CD14-positive monocyte (primary cell): ENCODE measurements at regions not wholly inside any gene's neighbourhood (a gene's known extent, or its start where the extent isn't known, plus 50 kb on each side); places are given as distances from the start of the nearest gene placed in this dataset.
"Not testable (repeated sequence)": the region's sequence is repeated elsewhere in the genome, so short reads cannot be mapped to it uniquely, and the experiment has no call there.

Source experiments
- DNase-seq, 3 donors: peaks; one replicate each; pipeline ENCODE4 v3.0.0-alpha.2; 2011 to 2022
- H2AFZ ChIP-seq: 2 replicates; pipeline ENCODE4 v1.6.0; 2012; ENCODE audit warnings: mild to moderate bottlenecking, low read depth, low read length, inconsistent platforms; ENCODE audit not compliant: insufficient read depth, poor library complexity, severe bottlenecking
- H3K27ac ChIP-seq, 2 donors: 1 replicate in 1 of 2; 2 replicates in 1 of 2; pipeline ENCODE4 v1.5.1; 2012 to 2013; ENCODE audit warnings: low read length in 2 of 2, control low read depth in 1 of 2, inconsistent platforms in 1 of 2, low read depth in 1 of 2, mild to moderate bottlenecking in 1 of 2
- H3K27me3 ChIP-seq, 2 donors: one replicate each; pipeline versions ENCODE4 v1.6.0 to v1.6.1; 2011 to 2013; ENCODE audit warnings: low read length in 2 of 2; ENCODE audit not compliant: control insufficient read depth in 2 of 2, insufficient read depth in 2 of 2
- H3K36me3 ChIP-seq, 2 donors: replicated peaks in 1 of 2; 1 replicate in 1 of 2; 2 replicates in 1 of 2; pipeline versions ENCODE4 v1.5.1 to v1.6.1; 2012 to 2013; ENCODE audit warnings: low read length in 2 of 2, control low read depth in 1 of 2, inconsistent platforms in 1 of 2, mild to moderate bottlenecking in 1 of 2; ENCODE audit not compliant: insufficient read depth in 2 of 2, control insufficient read depth in 1 of 2
- H3K4me1 ChIP-seq, 2 donors: 1 replicate in 1 of 2; 2 replicates in 1 of 2; pipeline versions ENCODE4 v1.5.1 to v1.6.1; 2012 to 2013; ENCODE audit warnings: low read length in 2 of 2, control low read depth in 1 of 2, inconsistent platforms in 1 of 2, mild to moderate bottlenecking in 1 of 2, moderate library complexity in 1 of 2; ENCODE audit not compliant: insufficient read depth in 2 of 2, control insufficient read depth in 1 of 2
- H3K4me2 ChIP-seq: replicated peaks from 2 replicates; pipeline ENCODE3; 2012; ENCODE audit warnings: low read length, moderate library complexity, mild to moderate bottlenecking; ENCODE audit not compliant: poor library complexity, severe bottlenecking; ENCODE audit errors: extremely low read depth
- H3K4me3 ChIP-seq, 3 experiments: fragments of 200-600 bp in 1 of 3; sonication (generic) in 1 of 3; replicated peaks in 1 of 3; 1 replicate in 2 of 3; 2 replicates in 1 of 3; pipeline ENCODE4 v1.5.1; 2011 to 2013; ENCODE audit warnings: low read length in 3 of 3, mild to moderate bottlenecking in 3 of 3, control low read depth in 2 of 3, low read depth in 2 of 3, inconsistent platforms in 1 of 3, moderate library complexity in 1 of 3
- H3K79me2 ChIP-seq: 2 replicates; pipeline ENCODE4 v1.6.0; 2012; ENCODE audit warnings: mild to moderate bottlenecking, control low read depth, inconsistent platforms, low read length, moderate library complexity; ENCODE audit not compliant: insufficient read depth
- H3K9ac ChIP-seq: 2 replicates; pipeline ENCODE4 v1.6.0; 2017; ENCODE audit warnings: low read length, mild to moderate bottlenecking; ENCODE audit not compliant: insufficient read depth, poor library complexity, severe bottlenecking
- H3K9me3 ChIP-seq, 2 donors: replicated peaks in 1 of 2; 1 replicate in 1 of 2; 2 replicates in 1 of 2; pipeline versions ENCODE4 v1.5.1 to v1.6.1; 2012 to 2013; ENCODE audit warnings: low read length in 2 of 2, control low read depth in 1 of 2; ENCODE audit not compliant: control insufficient read depth in 1 of 2, insufficient read depth in 1 of 2
- H4K20me1 ChIP-seq: 2 replicates; pipeline ENCODE4 v1.6.0; 2012; ENCODE audit warnings: mild to moderate bottlenecking, low read length, control low read depth, moderate library complexity; ENCODE audit not compliant: insufficient read depth
- H3K27ac Mint-ChIP-seq, 7 donors: one replicate each; pipeline ENCODE4 v1.8.0; 2020; ENCODE audit warnings: mild to moderate bottlenecking in 7 of 7, mixed read lengths in 7 of 7, moderate library complexity in 6 of 7, inconsistent platforms in 2 of 7
- H3K27me3 Mint-ChIP-seq, 3 donors: one replicate each; pipeline ENCODE4 v1.8.0; 2021 to 2022; ENCODE audit warnings: low read depth in 3 of 3, mild to moderate bottlenecking in 3 of 3, mixed read lengths in 3 of 3, moderate library complexity in 3 of 3, inconsistent platforms in 1 of 3
- H3K36me3 Mint-ChIP-seq, 2 donors: one replicate each; pipeline ENCODE4 v1.8.0; 2020; ENCODE audit warnings: mixed read lengths in 2 of 2, inconsistent platforms in 1 of 2, mild to moderate bottlenecking in 1 of 2
- H3K4me1 Mint-ChIP-seq: one replicate; pipeline ENCODE4 v1.8.0; 2020; ENCODE audit warnings: mild to moderate bottlenecking, mixed read lengths
- H3K4me3 Mint-ChIP-seq, 2 donors: one replicate each; pipeline ENCODE4 v1.8.0; 2020; ENCODE audit warnings: mild to moderate bottlenecking in 2 of 2, mixed read lengths in 2 of 2, moderate library complexity in 1 of 2
- H3K9me3 Mint-ChIP-seq, 7 donors: one replicate each; pipeline ENCODE4 v1.8.0; 2020 to 2022; ENCODE audit warnings: mixed read lengths in 7 of 7, mild to moderate bottlenecking in 6 of 7, moderate library complexity in 6 of 7, inconsistent platforms in 2 of 7
- WGBS: methylation state at CpG from one replicate; pipeline ENCODE4 v1.1.5; 2013; ENCODE audit warnings: missing lambda C conversion rate; ENCODE audit not compliant: insufficient coverage; 5-methylcytosine and 5-hydroxymethylcytosine counted together
- intact Hi-C, 2 donors: fragments of 100-400 bp; cut with micrococcal nuclease; formaldehyde crosslinking; loops; one replicate each; pipeline versions ENCODE4 v1.15.0 to v1.15.1; 2023
- TF ChIP-seq, protein P1 (sequence below): fragments of 200-600 bp; IDR thresholded peaks from one replicate; pipeline ENCODE4 v1.8.0; 2022; ENCODE audit warnings: antibody characterized with exemption, mild to moderate bottlenecking

DNA sequence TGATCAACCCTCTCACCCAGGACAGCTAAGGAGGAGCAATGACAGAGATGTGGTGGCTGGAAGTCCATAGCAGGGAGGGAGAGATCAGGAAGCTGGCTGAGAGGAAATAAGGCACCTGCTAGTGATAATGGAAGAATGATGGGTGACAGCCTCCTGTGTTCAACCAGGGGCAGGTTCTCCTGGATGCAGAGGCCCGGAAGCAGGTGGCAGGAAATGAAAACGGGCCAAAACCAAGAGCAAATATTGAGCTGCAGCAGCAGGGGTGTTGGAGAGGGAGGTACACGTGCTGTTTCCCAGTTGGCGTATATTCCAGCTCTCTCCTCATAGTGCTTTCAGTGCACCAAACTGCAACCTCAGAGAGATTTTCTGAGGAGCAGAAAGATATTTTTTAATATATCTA is 213.4 kb upstream of the TBL1XR1 start:
- Mint-ChIP-seq H3K9me3 (peaks cover 0 to 10% (median 2%) of the 10 kb centered on the region in 7 donors), H3K36me3 (no peaks in the 10 kb centered on the region), H3K27ac (no peak overlapping the region), H3K27me3 (no peaks in the 10 kb centered on the region), H3K4me1 (peaks cover 10% of the 10 kb centered on the region), H3K4me3 (peak overlapping the region in 1 of 2 donors; percentile 6)
- H4K20me1 ChIP-seq: no peaks in the 10 kb centered on the region
- intact Hi-C loops: no loop called here
- H3K9ac ChIP-seq: no peak overlapping the region
- H3K4me1 ChIP-seq: peaks cover 10 to 12% of the 10 kb centered on the region in 2 donors
- no peaks in the 10 kb centered on the region for H3K27me3 ChIP-seq
- peak overlapping the region in 1 of 3 experiments; percentile 4 for H3K4me3 ChIP-seq
- TF ChIP-seq, protein P1, sequence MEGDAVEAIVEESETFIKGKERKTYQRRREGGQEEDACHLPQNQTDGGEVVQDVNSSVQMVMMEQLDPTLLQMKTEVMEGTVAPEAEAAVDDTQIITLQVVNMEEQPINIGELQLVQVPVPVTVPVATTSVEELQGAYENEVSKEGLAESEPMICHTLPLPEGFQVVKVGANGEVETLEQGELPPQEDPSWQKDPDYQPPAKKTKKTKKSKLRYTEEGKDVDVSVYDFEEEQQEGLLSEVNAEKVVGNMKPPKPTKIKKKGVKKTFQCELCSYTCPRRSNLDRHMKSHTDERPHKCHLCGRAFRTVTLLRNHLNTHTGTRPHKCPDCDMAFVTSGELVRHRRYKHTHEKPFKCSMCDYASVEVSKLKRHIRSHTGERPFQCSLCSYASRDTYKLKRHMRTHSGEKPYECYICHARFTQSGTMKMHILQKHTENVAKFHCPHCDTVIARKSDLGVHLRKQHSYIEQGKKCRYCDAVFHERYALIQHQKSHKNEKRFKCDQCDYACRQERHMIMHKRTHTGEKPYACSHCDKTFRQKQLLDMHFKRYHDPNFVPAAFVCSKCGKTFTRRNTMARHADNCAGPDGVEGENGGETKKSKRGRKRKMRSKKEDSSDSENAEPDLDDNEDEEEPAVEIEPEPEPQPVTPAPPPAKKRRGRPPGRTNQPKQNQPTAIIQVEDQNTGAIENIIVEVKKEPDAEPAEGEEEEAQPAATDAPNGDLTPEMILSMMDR: no peak
- DNase-seq: no peak
- H3K27ac ChIP-seq: no peak overlapping the region
- no peak overlapping the region for H2AFZ ChIP-seq
- H3K4me2 ChIP-seq: no peak overlapping the region
- no peaks in the 10 kb centered on the region for H3K79me2 ChIP-seq
- H3K9me3 ChIP-seq: no peaks in the 10 kb centered on the region
- H3K36me3 ChIP-seq: no peaks in the 10 kb centered on the region
- 0% methylated on average over 2 of the region's 4 CpGs for WGBS

DNA sequence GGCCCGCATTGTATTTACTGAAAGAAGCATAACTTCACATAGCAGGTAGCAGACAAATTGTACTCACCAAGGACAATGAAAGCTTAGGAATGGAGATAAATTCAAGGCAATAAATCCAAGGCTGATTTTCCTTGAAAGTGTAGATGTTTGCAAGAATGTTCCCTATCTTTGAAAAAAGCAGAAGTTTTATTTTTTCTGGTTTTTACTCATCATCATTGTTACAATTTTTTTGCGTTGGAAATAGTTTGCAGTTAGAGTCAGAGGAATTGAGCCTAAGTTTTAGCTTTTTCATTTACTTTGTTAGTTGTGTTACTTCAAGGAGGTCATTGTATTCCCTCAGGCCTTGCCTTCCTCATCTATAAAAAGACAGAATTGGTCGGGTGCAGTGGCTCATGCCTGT is 213.9 kb upstream of the TBL1XR1 start:
- Histone ChIP-seq H3K27ac (no peak overlapping the region), H2AFZ (no peak overlapping the region), H3K79me2 (no peaks in the 10 kb centered on the region), H3K9ac (no peak overlapping the region), H3K4me2 (no peak overlapping the region), H3K4me1 (peaks cover 10 to 12% of the 10 kb centered on the region in 2 donors), H3K9me3 (no peaks in the 10 kb centered on the region), H3K36me3 (no peaks in the 10 kb centered on the region), H3K27me3 (no peaks in the 10 kb centered on the region), H3K4me3 (peak overlapping the region in 1 of 3 experiments; percentile 4), H4K20me1 (no peaks in the 10 kb centered on the region)
- no peak for DNase-seq
- no CpG with 5 or more reads among the region's 3 CpGs for WGBS
- TF ChIP-seq, protein P1: no peak
- intact Hi-C loops: no loop called here
- Mint-ChIP-seq H3K4me1 (peaks cover 10% of the 10 kb centered on the region), H3K9me3 (peaks cover 0 to 10% (median 2%) of the 10 kb centered on the region in 7 donors), H3K4me3 (no peak overlapping the region), H3K27me3 (no peaks in the 10 kb centered on the region), H3K27ac (no peak overlapping the region), H3K36me3 (no peaks in the 10 kb centered on the region)

GRCh38 chr3:177412677-177413170 is 215.4 kb upstream of the TBL1XR1 start:
- H3K4me3 Mint-ChIP-seq, H4K20me1 ChIP-seq, H2AFZ ChIP-seq, H3K27me3 ChIP-seq, H3K4me3 ChIP-seq, H3K27ac Mint-ChIP-seq, H3K9me3 ChIP-seq, H3K79me2 ChIP-seq, H3K9me3 Mint-ChIP-seq, H3K36me3 ChIP-seq, H3K27me3 Mint-ChIP-seq, H3K27ac ChIP-seq, H3K4me2 ChIP-seq, H3K36me3 Mint-ChIP-seq, intact Hi-C loops, H3K9ac ChIP-seq, DNase-seq: not testable (repeated sequence)
- H3K4me1 Mint-ChIP-seq: peaks cover 10% of the 10 kb centered on the region
- 99% methylated on average over 11 of the region's 32 CpGs for WGBS
- H3K4me1 ChIP-seq: peaks cover 10 to 12% of the 10 kb centered on the region in 2 donors
